ELR (cell line): ENCODE measurements at regions not wholly inside any gene's neighbourhood (a gene's known extent, or its start where the extent isn't known, plus 50 kb on each side); places are given as distances from the start of the nearest gene placed in this dataset.
A peak's percentile ranks its signal among the peaks of the same experiment; 100 is the strongest.

ENCODE experiments used
- DNase-seq: peaks from one replicate; pipeline ENCODE4 v3.0.0-alpha.2; 2015; ENCODE audit warnings: low read depth

GRCh38 chr20:50301165-50301564 is 110.5 kb downstream of the CEBPB start:
- DNase-seq, result no peak

GRCh38 chr20:50301712-50302111 is 111.1 kb downstream of the CEBPB start:
- no peak for DNase-seq

DNA sequence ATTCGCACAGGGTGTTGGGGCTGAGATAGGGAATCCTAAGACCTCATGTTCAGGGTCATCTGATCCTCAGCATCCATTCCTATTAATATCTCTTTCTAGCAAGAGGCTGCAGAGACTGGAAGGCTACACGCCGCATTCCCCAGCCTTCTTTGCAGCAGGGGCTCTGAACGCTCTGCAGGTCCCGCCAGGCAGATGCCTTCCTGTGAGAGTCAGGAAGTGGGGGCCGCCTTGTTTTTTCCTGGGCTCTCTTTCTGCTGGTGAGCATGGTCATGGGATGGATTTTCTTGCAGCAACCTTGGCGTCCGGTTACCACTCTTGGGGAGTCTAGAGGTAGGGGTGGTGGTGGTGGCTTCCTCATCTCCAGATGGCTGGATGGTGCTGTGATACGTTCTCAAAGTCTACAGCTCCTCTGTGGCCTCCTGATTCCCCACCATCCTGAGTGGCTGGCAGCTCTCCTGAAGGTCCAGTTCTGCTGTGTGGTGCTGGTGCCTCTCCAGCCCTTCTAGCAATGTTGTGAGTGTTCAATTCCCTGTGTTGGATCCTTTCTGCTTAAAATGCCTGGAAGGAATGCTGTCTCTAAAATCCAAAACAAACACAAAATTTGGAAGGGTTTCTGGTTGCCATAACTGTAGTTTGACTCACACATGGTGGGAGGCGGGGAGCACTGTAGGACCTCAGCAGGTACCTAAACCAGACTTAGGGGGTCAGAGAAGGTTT is 111.9 kb downstream of the CEBPB start:
- no peak for DNase-seq

- peak; percentile 53 for DNase-seq
Measured at GRCh38 chr20:50303573-50304500, 113.2 kb downstream of the CEBPB start.

GRCh38 chr20:50304501-50304856 is 113.8 kb downstream of the CEBPB start:
- DNase-seq, result no peak

DNA sequence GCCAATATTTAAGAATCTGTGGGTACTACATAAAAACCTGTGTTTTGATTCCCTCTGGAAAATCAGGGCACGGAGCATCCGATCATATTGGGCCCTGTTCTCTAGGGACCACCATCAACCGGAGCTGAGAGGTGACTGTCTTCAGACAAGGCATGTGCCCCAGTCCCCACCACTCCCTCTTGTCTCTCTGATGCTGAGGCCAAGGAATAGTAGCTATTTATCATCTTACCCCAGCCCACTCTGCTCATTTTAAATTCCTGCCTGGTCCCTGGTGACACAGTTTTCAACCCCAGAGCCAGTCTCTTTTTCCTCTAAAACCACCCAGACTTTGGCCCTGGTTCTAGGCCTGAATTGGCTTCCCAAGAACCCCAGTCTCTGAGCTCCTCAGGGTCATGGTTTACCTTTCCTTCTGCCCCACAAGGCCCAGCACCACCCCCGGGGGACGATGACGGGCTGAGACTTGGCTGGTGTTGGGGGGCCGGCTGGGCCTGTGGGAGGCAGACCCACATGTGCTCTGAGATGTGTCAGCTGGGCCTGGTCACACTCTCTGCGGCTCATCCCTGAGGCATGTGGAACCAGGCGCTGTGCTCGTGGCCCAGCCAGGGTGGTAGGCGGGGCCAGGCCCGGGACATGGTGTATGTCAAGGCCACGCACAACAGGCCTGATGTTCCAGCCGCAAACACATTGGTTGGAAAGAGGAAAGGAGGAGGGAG is 114.4 kb downstream of the CEBPB start:
- DNase-seq, result peak; percentile 97

DNA sequence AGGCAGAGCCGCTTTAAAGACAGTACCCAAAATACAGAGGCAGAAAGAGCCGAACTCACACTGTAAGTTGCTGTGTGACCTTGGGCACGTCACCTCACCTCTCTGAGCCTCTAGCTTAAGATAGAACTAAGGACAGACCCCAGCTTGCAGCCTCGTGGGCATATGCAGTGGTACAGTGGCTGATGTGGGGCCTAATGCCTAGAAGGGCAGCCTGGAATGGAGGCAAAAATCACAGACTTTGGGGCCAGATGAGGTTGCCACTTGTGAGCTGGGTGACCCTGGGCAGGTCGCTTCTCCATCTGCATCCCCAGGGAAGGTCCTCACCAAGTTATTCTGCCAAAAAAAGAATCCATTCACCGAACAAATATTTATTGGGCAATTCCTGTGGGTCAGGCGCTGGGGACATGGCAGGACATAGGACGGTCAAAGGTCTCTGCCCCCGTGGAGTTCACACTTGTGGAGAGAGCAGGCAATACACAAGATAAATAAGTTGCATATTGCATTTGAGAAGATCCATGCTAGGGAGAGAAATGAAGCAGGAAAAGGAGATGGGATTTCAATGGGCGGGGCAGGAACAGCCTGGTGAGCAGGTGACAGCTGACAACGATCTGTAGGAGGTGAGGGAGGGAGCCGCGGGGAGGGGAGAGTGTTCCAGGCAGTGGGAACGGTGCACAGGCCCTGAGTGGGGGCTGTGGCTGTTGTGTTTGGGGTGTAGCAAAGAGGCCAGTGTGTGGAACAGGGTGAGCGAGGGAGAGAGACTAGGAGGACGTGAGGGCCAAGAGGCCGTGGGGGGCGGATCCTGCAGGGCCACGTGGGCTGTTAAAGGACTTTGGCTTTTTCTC is 115.2 kb downstream of the CEBPB start:
- peak; percentile 52 for DNase-seq

- no peak for DNase-seq
Measured at GRCh38 chr20:50306478-50307423, 116.1 kb downstream of the CEBPB start.

GRCh38 chr20:50308166-50308512 is 117.5 kb downstream of the CEBPB start:
- no peak for DNase-seq

DNA sequence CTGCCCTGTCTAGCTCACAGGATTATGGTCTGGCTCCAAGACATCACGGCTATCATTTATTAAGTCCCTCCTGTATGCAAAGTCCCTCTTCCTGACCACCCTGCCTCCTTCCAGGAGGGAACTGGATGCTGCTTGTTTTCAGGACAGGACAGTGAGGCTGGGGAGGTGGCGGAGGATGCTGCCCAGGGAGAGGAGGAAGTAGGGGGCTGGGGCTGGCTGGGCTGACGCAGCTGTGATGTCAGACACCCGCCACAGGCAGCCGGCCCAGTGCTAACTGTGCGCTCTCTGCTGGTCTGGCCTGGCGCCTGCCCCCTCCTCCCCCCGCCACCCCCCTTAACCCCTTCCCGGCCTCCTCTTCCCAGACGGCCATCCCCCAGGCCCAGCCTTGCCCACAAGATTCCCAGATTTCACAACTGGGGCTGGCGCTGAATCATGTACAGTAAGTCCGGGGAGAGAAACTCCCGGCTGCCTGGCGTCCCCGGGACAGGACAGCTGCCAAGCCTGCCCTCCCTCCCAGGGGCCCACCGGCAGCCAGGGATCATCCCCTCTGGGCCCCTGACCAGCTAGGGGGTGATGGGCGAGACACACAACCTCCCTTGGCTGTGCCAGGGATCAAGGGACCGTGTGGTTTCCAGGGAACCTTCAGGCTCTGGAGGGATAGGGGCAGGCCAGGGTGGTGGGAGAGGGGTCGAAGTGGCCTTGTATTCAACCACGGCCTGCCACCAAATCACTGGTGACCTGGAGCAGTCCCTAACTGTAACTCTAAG is 118.1 kb downstream of the CEBPB start:
- DNase-seq, result peak; percentile 99

DNA sequence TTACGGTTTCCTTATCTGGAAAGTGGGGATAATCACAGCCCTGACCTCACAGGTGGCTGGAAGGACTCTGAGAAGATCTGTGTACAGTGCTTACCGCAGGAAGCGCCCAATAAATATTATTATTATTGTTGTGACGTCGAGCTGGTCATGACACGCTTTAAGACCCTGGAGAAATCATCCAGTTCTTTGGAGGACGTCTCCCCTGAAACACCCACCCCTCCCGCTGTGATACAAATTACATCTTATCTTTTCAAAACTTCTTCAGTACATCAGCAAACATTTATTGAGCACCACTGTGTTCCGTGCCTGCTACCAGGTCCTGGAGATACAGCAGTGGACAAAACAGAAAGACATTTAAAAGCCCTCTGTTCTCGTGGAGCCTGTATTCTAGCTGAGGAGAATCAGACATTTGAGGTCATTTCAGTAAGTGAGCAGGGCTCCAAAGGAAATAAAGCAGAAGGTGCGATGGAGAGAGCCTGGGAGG is 118.7 kb downstream of the CEBPB start:
- peak; percentile 65 for DNase-seq

- DNase-seq, result no peak
Measured at GRCh38 chr20:50309764-50310672, 119.4 kb downstream of the CEBPB start.

DNA sequence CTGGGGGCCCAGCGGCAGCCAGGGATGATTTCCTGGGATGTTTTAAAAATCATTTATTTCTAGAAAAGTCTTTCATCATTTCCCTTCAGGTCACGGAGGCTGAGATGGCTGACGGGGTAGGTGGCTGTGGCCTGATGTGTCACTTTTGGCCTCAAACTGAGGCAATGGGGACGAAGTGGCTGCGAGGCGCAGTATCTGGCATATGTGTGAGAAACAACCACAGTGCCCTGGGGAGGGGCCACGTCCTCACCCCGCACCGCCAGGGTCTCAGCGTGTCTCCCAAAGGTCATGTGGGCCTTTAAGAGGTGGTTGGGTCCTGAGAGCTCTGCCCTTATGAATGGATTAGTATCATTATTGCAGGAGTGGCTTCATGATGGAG is 120.0 kb downstream of the CEBPB start:
- no peak for DNase-seq

- DNase-seq, result no peak
Measured at GRCh38 chr20:50311308-50312001, 120.8 kb downstream of the CEBPB start.

- DNase-seq, result no peak
Measured at GRCh38 chr20:50312002-50312681, 121.5 kb downstream of the CEBPB start.

- DNase-seq, result peak; percentile 67
Measured at GRCh38 chr20:50312682-50313521, 122.3 kb downstream of the CEBPB start.

DNA sequence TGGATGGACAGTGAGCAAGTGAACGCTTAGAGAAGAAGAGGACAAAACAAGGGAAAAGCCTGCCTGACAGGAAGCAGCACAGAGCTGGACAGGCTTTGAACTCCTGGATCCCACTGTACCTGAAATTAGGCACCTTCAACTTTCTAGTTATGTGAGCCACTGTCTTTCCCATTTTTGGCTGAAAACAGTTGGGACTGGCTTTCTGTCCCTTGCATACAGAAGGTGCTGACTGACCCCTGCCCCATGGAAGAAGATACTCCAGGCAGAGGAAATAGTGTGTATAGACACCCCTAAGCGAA is 122.8 kb downstream of the CEBPB start:
- DNase-seq, result no peak
